GM23338 (cell line): ENCODE measurements at regions not wholly inside any gene's neighbourhood (a gene's known extent, or its start where the extent isn't known, plus 50 kb on each side); places are given as distances from the start of the nearest gene placed in this dataset.

Source experiments
- CREB1 ChIP-seq: fragments of 250-450 bp; sonication (Bioruptor Pico); IDR thresholded peaks from 2 replicates; pipeline ENCODE4 v1.5.0; 2020; ENCODE audit warnings: low read depth, mild to moderate bottlenecking, moderate library complexity
- ETS1 ChIP-seq: IDR thresholded peaks from 2 replicates; pipeline ENCODE4 v1.6.1; 2016; ENCODE audit warnings: antibody characterized with exemption
- EZH2phosphoT487 ChIP-seq: fragments of 200-600 bp; sonication (generic); IDR thresholded peaks from one replicate; pipeline ENCODE4 v1.8.1; 2018; ENCODE audit warnings: antibody characterized with exemption; ENCODE audit not compliant: unreplicated experiment
- JUNB ChIP-seq: IDR thresholded peaks from one replicate; pipeline ENCODE4 v1.6.1; 2016; ENCODE audit warnings: antibody characterized with exemption; ENCODE audit not compliant: unreplicated experiment
- REST ChIP-seq: IDR thresholded peaks from one replicate; pipeline ENCODE4 v1.6.1; 2018; ENCODE audit warnings: antibody characterized with exemption; ENCODE audit not compliant: unreplicated experiment
- STAT1 ChIP-seq: IDR thresholded peaks from one replicate; pipeline ENCODE4 v1.6.1; 2016; ENCODE audit warnings: antibody characterized with exemption; ENCODE audit not compliant: unreplicated experiment
- ZNF462 ChIP-seq: fragments of 250-450 bp; sonication (Bioruptor Pico); IDR thresholded peaks from 2 replicates; pipeline ENCODE4 v1.5.0; 2020; ENCODE audit warnings: mild to moderate bottlenecking, moderate library complexity

- no peak for TF ChIP-seq ZNF462
- TF ChIP-seq REST: no peak
- TF ChIP-seq JUNB: no peak
- no peak for TF ChIP-seq STAT1
- TF ChIP-seq EZH2phosphoT487: no peak
- no peak for TF ChIP-seq CREB1
- TF ChIP-seq ETS1: no peak
These were observed 241.6 kb upstream of the SOX5 start (continued) for GRCh38 chr12:24191117-24191516.
